ENCODE measurements at regions not wholly inside any gene's neighbourhood (a gene's known extent, or its start where the extent isn't known, plus 50 kb on each side); places are given as distances from the start of the nearest gene placed in this dataset.

- no peak for TF ChIP-seq YY1 (IDR thresholded peaks at IDR 0.05; ENCODE audit: low read depth)
- no peak for TF ChIP-seq REST (IDR thresholded peaks at IDR 0.05; ENCODE audit: low read depth)
Measured at GRCh38 chr11:90294091-90294490, 71.2 kb upstream of the CHORDC1 start.

Measured in Ishikawa (cell line).